Fibroblast of lung (primary cell): ENCODE measurements at regions not wholly inside any gene's neighbourhood (a gene's known extent, or its start where the extent isn't known, plus 50 kb on each side); places are given as distances from the start of the nearest gene placed in this dataset.

Source experiments
- DNase-seq, 2 donors: peaks; one replicate each; pipeline versions ENCODE4 v3.0.0 to v3.0.0-alpha.2; 2010; ENCODE audit warnings: low read depth in 2 of 2
- H2AFZ ChIP-seq: 2 replicates; pipeline ENCODE4 v1.5.1; 2012; ENCODE audit warnings: low read length, control low read depth, inconsistent platforms
- H3K27ac ChIP-seq: 2 replicates; pipeline ENCODE4 v1.5.1; 2011; ENCODE audit warnings: low read length, control low read depth; ENCODE audit not compliant: insufficient read depth
- H3K27me3 ChIP-seq: 2 replicates; pipeline ENCODE4 v1.5.1; 2011; ENCODE audit warnings: mild to moderate bottlenecking, low read length; ENCODE audit not compliant: control insufficient read depth, insufficient read depth
- H3K36me3 ChIP-seq: 2 replicates; pipeline ENCODE4 v1.5.1; 2011; ENCODE audit warnings: low read length; ENCODE audit not compliant: control insufficient read depth, insufficient read depth
- H3K4me1 ChIP-seq: 2 replicates; pipeline ENCODE4 v1.5.1; 2011; ENCODE audit warnings: low read length; ENCODE audit not compliant: control insufficient read depth, insufficient read depth; ENCODE audit errors: extremely low read depth
- H3K4me2 ChIP-seq: 2 replicates; pipeline ENCODE4 v1.5.1; 2011; ENCODE audit warnings: low read length, control low read depth; ENCODE audit not compliant: insufficient read depth; ENCODE audit errors: extremely low read depth
- H3K4me3 ChIP-seq, 4 experiments: fragments of 200-600 bp in 1 of 4; sonication (generic) in 1 of 4; replicated peaks in 1 of 4; 2 replicates each; pipeline ENCODE4 v1.5.1; 2011 to 2016; ENCODE audit warnings: low read length in 4 of 4, low read depth in 3 of 4, mild to moderate bottlenecking in 3 of 4, control low read depth in 2 of 4, inconsistent platforms in 1 of 4, mixed read lengths in 1 of 4; ENCODE audit not compliant: insufficient read depth in 1 of 4; ENCODE audit errors: control extremely low read depth in 1 of 4
- H3K79me2 ChIP-seq: 2 replicates; pipeline ENCODE4 v1.5.1; 2012; ENCODE audit warnings: mild to moderate bottlenecking, low read length, inconsistent platforms; ENCODE audit not compliant: control insufficient read depth, insufficient read depth
- H3K9ac ChIP-seq: 2 replicates; pipeline ENCODE4 v1.5.1; 2011; ENCODE audit warnings: mild to moderate bottlenecking, low read length, control low read depth; ENCODE audit not compliant: insufficient read depth
- H3K9me3 ChIP-seq: 2 replicates; pipeline ENCODE4 v1.5.1; 2012; ENCODE audit warnings: low read depth, low read length; ENCODE audit not compliant: control insufficient read depth, insufficient read depth
- H4K20me1 ChIP-seq: 2 replicates; pipeline ENCODE4 v1.5.1; 2011; ENCODE audit warnings: low read length; ENCODE audit not compliant: control insufficient read depth, insufficient read depth; ENCODE audit errors: extremely low read depth
- CTCF ChIP-seq, 2 donors: IDR thresholded peaks in 1 of 2; conservative IDR thresholded peaks in 1 of 2; 1 replicate in 1 of 2; 2 replicates in 1 of 2; pipeline ENCODE4 v1.5.1; 2011 to 2012; ENCODE audit warnings: low read length in 2 of 2, control low read depth in 1 of 2, inconsistent platforms in 1 of 2, low read depth in 1 of 2, mild to moderate bottlenecking in 1 of 2
- EZH2 ChIP-seq: IDR thresholded peaks from 2 replicates; pipeline ENCODE4 v1.5.1; 2012; ENCODE audit warnings: low read length, control low read depth, mild to moderate bottlenecking; ENCODE audit errors: missing control alignments

GRCh38 chr6:156507656-156508055 is 269.5 kb upstream of the ARID1B start:
- Histone ChIP-seq H4K20me1 (no peaks in the 10 kb centered on the region), H3K4me2 (no peak overlapping the region), H3K27me3 (no peaks in the 10 kb centered on the region), H2AFZ (no peak overlapping the region), H3K4me1 (no peaks in the 10 kb centered on the region), H3K9me3 (no peaks in the 10 kb centered on the region), H3K27ac (no peak overlapping the region), H3K4me3 (no peak overlapping the region), H3K36me3 (no peaks in the 10 kb centered on the region), H3K79me2 (no peaks in the 10 kb centered on the region), H3K9ac (no peak overlapping the region)
- no peak for TF ChIP-seq CTCF (conservative IDR thresholded peaks at IDR 0.05 in 1 of 2, IDR thresholded peaks at IDR 0.05 in 1 of 2; ENCODE audit: low read depth in 1 of 2, low read length in 2 of 2)
- TF ChIP-seq EZH2 = no peak
- DNase-seq = no peak

- H3K79me2 ChIP-seq = no peaks in the 10 kb centered on the region
- no peak overlapping the region for H2AFZ ChIP-seq
- TF ChIP-seq EZH2 = no peak
- no peak for TF ChIP-seq CTCF (conservative IDR thresholded peaks at IDR 0.05 in 1 of 2, IDR thresholded peaks at IDR 0.05 in 1 of 2; ENCODE audit: low read depth in 1 of 2, low read length in 2 of 2)
- H3K27me3 ChIP-seq = no peaks in the 10 kb centered on the region
- no peak overlapping the region for H3K9ac ChIP-seq
- no peaks in the 10 kb centered on the region for H3K4me1 ChIP-seq
- DNase-seq = no peak
- H3K4me3 ChIP-seq = no peak overlapping the region
- no peaks in the 10 kb centered on the region for H3K9me3 ChIP-seq
- no peak overlapping the region for H3K27ac ChIP-seq
- no peaks in the 10 kb centered on the region for H4K20me1 ChIP-seq
- no peaks in the 10 kb centered on the region for H3K36me3 ChIP-seq
- no peak overlapping the region for H3K4me2 ChIP-seq
These were observed 270.1 kb upstream of the ARID1B start for GRCh38 chr6:156507106-156507505.

- H3K4me2 ChIP-seq = no peak overlapping the region
- H3K4me3 ChIP-seq = no peak overlapping the region
- H2AFZ ChIP-seq = no peak overlapping the region
- no peaks in the 10 kb centered on the region for H3K36me3 ChIP-seq
- no peaks in the 10 kb centered on the region for H3K4me1 ChIP-seq
- no peaks in the 10 kb centered on the region for H3K79me2 ChIP-seq
- H3K27me3 ChIP-seq = no peaks in the 10 kb centered on the region
- DNase-seq = no peak
- H4K20me1 ChIP-seq = no peaks in the 10 kb centered on the region
- no peak for TF ChIP-seq CTCF (conservative IDR thresholded peaks at IDR 0.05 in 1 of 2, IDR thresholded peaks at IDR 0.05 in 1 of 2; ENCODE audit: low read depth in 1 of 2, low read length in 2 of 2)
- no peak for TF ChIP-seq EZH2
- H3K9me3 ChIP-seq = no peaks in the 10 kb centered on the region
- no peak overlapping the region for H3K27ac ChIP-seq
- no peak overlapping the region for H3K9ac ChIP-seq
These were observed 274.1 kb upstream of the ARID1B start for GRCh38 chr6:156502969-156503504.
